ENCODE measurements at regions not wholly inside any gene's neighbourhood (a gene's known extent, or its start where the extent isn't known, plus 50 kb on each side); places are given as distances from the start of the nearest gene placed in this dataset.

- no peaks in the 10 kb centered on the region for H3K27me3 ChIP-seq
- no peak for DNase-seq (ENCODE audit: low read depth in 1 of 2, low spot score in 1 of 2)
- H3K9me3 ChIP-seq (ENCODE audit: low read depth) = no peaks in the 10 kb centered on the region
- no peaks in the 10 kb centered on the region for H3K4me1 ChIP-seq (ENCODE audit: low read depth)
- H3K36me3 ChIP-seq = no peaks in the 10 kb centered on the region
- H3K27ac ChIP-seq = no peak overlapping the region
- TF ChIP-seq CTCF (IDR thresholded peaks at IDR 0.05; ENCODE audit: low read depth, low read length) = no peak
- H3K4me3 ChIP-seq = no peak overlapping the region
Measured at GRCh38 chrX:87755493-87755892, 237.9 kb downstream of the KLHL4 start.

GRCh38 chrX:87788976-87789375, 271.4 kb downstream of the KLHL4 start:
- Histone ChIP-seq H3K4me1 (ENCODE audit: low read depth) (no peaks in the 10 kb centered on the region), H3K27ac (no peak overlapping the region), H3K9me3 (ENCODE audit: low read depth) (peaks cover 3% of the 10 kb centered on the region), H3K27me3 (no peaks in the 10 kb centered on the region), H3K4me3 (no peak overlapping the region), H3K36me3 (no peaks in the 10 kb centered on the region)
- TF ChIP-seq CTCF (IDR thresholded peaks at IDR 0.05; ENCODE audit: low read depth, low read length) = no peak
- DNase-seq (ENCODE audit: low read depth in 1 of 2, low spot score in 1 of 2) = no peak

- no peaks in the 10 kb centered on the region for H3K36me3 ChIP-seq
- no peak for TF ChIP-seq CTCF (IDR thresholded peaks at IDR 0.05; ENCODE audit: low read depth, low read length)
Measured at GRCh38 chrX:87798039-87798438, 280.4 kb downstream of the KLHL4 start.

GRCh38 chrX:87805829-87806490, 288.4 kb downstream of the KLHL4 start:
- no peaks in the 10 kb centered on the region for H3K9me3 ChIP-seq (ENCODE audit: low read depth)

More at GRCh38 chrX:87798039-87798438, 280.4 kb downstream of the KLHL4 start:
- Histone ChIP-seq H3K27ac (no peak overlapping the region), H3K4me3 (no peak overlapping the region), H3K27me3 (no peaks in the 10 kb centered on the region), H3K9me3 (ENCODE audit: low read depth) (no peaks in the 10 kb centered on the region), H3K4me1 (ENCODE audit: low read depth) (no peaks in the 10 kb centered on the region)
- DNase-seq (ENCODE audit: low read depth in 1 of 2, low spot score in 1 of 2) = no peak

GRCh38 chrX:87808576-87809243, 291.1 kb downstream of the KLHL4 start:
- Histone ChIP-seq H3K27ac (no peak overlapping the region), H3K4me3 (no peak overlapping the region), H3K9me3 (ENCODE audit: low read depth) (no peaks in the 10 kb centered on the region), H3K27me3 (no peaks in the 10 kb centered on the region), H3K36me3 (no peaks in the 10 kb centered on the region), H3K4me1 (ENCODE audit: low read depth) (peaks cover 29% of the 10 kb centered on the region)
- DNase-seq (ENCODE audit: low read depth in 1 of 2, low spot score in 1 of 2) = no peak
- TF ChIP-seq CTCF (IDR thresholded peaks at IDR 0.05; ENCODE audit: low read depth, low read length) = no peak

More at GRCh38 chrX:87805829-87806490, 288.4 kb downstream of the KLHL4 start:
- no peak overlapping the region for H3K4me3 ChIP-seq
- no peak for TF ChIP-seq CTCF (IDR thresholded peaks at IDR 0.05; ENCODE audit: low read depth, low read length)
- peaks cover 31% of the 10 kb centered on the region for H3K4me1 ChIP-seq (ENCODE audit: low read depth)
- peak overlapping the region; percentile 96 for H3K27ac ChIP-seq
- peak; percentile 53 to 60 for DNase-seq (ENCODE audit: low read depth in 1 of 2, low spot score in 1 of 2)
- no peaks in the 10 kb centered on the region for H3K27me3 ChIP-seq
- H3K36me3 ChIP-seq = no peaks in the 10 kb centered on the region
